A549 (cell line): ENCODE measurements at regions not wholly inside any gene's neighbourhood (a gene's known extent, or its start where the extent isn't known, plus 50 kb on each side); places are given as distances from the start of the nearest gene placed in this dataset.

Experiments used
- ATAC-seq, 2 experiments: fragments of 200-7000 bp in 1 of 2; fragments of >200 bp in 1 of 2; cut with Nextera tagmentation in 1 of 2; cut with Tn5 transposase in 1 of 2; 3 replicates each; pipeline versions ENCODE4 v1.8.0 to v1.9.1; 2018 to 2020; ENCODE audit warnings: mild to moderate bottlenecking in 1 of 2, moderate library complexity in 1 of 2
- CTCF ChIA-PET: fragments of 300-600 bp; sonication (Branson Sonifier 250); formaldehyde crosslinking; extraction: SDS; loops from one replicate; lab custom pipeline; 2021; ENCODE audit warnings: antibody characterized with exemption, inconsistent platforms; lab: Yijun Ruan, JAX
- POLR2A ChIA-PET: fragments of 350-600 bp; formaldehyde crosslinking; extraction: SDS; loops from one replicate; lab custom pipeline; 2021; ENCODE audit warnings: antibody characterized with exemption, inconsistent platforms; lab: Yijun Ruan, JAX
- DNase-seq, 2 experiments: peaks; one replicate each; pipeline versions ENCODE4 v3.0.0 to v3.0.0-alpha.2; 2011 to 2016; ENCODE audit warnings: low read depth in 1 of 2, low spot score in 1 of 2
- FAIRE-seq: peaks from 2 replicates; lab custom pipeline; 2011; peaks lifted over from hg19 to GRCh38; lab: Jason Lieb, UNC
- H3K27ac ChIP-seq, 2 experiments: fragments of >200 bp; sonication (Bioruptor Twin); formaldehyde crosslinking; 3 replicates each; pipeline ENCODE4 v1.5.1; 2016 to 2017
- H3K4me1 ChIP-seq: fragments of >200 bp; sonication (Bioruptor Twin); formaldehyde crosslinking; 3 replicates; pipeline ENCODE4 v1.6.1; 2016
- H3K4me2 ChIP-seq: fragments of >200 bp; sonication (Bioruptor Twin); formaldehyde crosslinking; 3 replicates; pipeline ENCODE4 v1.6.1; 2016
- H3K4me3 ChIP-seq: fragments of >200 bp; sonication (Bioruptor Twin); formaldehyde crosslinking; 3 replicates; pipeline ENCODE4 v1.5.1; 2016
- H3K9me3 ChIP-seq: fragments of >200 bp; sonication (Bioruptor Twin); formaldehyde crosslinking; 3 replicates; pipeline ENCODE4 v1.6.1; 2016
- BHLHE40 ChIP-seq: IDR thresholded peaks from 2 replicates; pipeline ENCODE4 v1.6.1; 2012; ENCODE audit warnings: low read depth, low read length, inconsistent platforms
- ELK1 ChIP-seq: fragments of 150-350 bp; IDR thresholded peaks from 2 replicates; pipeline ENCODE4 v1.6.1; 2014; ENCODE audit warnings: low read depth, mild to moderate bottlenecking, low read length
- FOXS1 ChIP-seq: fragments of 250-450 bp; sonication (Bioruptor Pico); IDR thresholded peaks from 2 replicates; pipeline ENCODE4 v1.5.0; 2020; ENCODE audit warnings: mild to moderate bottlenecking, moderate library complexity
- HMGXB4 ChIP-seq: fragments of 250-450 bp; sonication (Bioruptor Pico); IDR thresholded peaks from 2 replicates; pipeline ENCODE4 v1.5.0; 2021; ENCODE audit warnings: mild to moderate bottlenecking, moderate library complexity, borderline replicate concordance
- HOXB5 ChIP-seq: fragments of 250-450 bp; sonication (Bioruptor Pico); IDR thresholded peaks from 2 replicates; pipeline ENCODE4 v1.5.0; 2020; ENCODE audit warnings: mild to moderate bottlenecking, moderate library complexity
- NPAS2 ChIP-seq: fragments of 250-450 bp; sonication (Bioruptor Pico); IDR thresholded peaks from 2 replicates; pipeline ENCODE4 v1.8.0; 2022; ENCODE audit warnings: mild to moderate bottlenecking, moderate library complexity, borderline replicate concordance
- PHF8 ChIP-seq: fragments of 200-600 bp; sonication (generic); IDR thresholded peaks from 2 replicates; pipeline ENCODE4 v1.6.1; 2016; ENCODE audit warnings: low read depth, mild to moderate bottlenecking, antibody characterized with exemption, moderate library complexity, borderline replicate concordance
- RAD21 ChIP-seq, 2 experiments: fragments of >200 bp in 1 of 2; sonication (Bioruptor Twin) in 1 of 2; formaldehyde crosslinking in 1 of 2; IDR thresholded peaks in 1 of 2; conservative IDR thresholded peaks in 1 of 2; 2 replicates in 1 of 2; 3 replicates in 1 of 2; pipeline ENCODE4 v1.6.1; 2012 to 2018; ENCODE audit warnings: inconsistent platforms in 1 of 2
- RFX5 ChIP-seq: fragments of 450-650 bp; IDR thresholded peaks from 2 replicates; pipeline ENCODE4 v1.7.1; 2014; ENCODE audit warnings: antibody characterized with exemption, mild to moderate bottlenecking, moderate library complexity
- RNF2 ChIP-seq: fragments of 200-600 bp; sonication (generic); IDR thresholded peaks from 2 replicates; pipeline ENCODE4 v1.6.1; 2016; ENCODE audit warnings: low read depth, mild to moderate bottlenecking, antibody characterized with exemption, moderate library complexity, borderline replicate concordance
- SMC3 ChIP-seq: fragments of >200 bp; sonication (Bioruptor Twin); formaldehyde crosslinking; IDR thresholded peaks from 3 replicates; pipeline ENCODE4 v1.6.1; 2018; ENCODE audit warnings: inconsistent platforms
- TP53 ChIP-seq: fragments of 250-450 bp; sonication (Bioruptor Pico); IDR thresholded peaks from 2 replicates; pipeline ENCODE4 v1.5.0; 2021; ENCODE audit warnings: mild to moderate bottlenecking, moderate library complexity
- WGBS: methylation state at CpG from one replicate; pipeline ENCODE4 v1.1.6; 2017; ENCODE audit errors: missing lambda C conversion rate; 5-methylcytosine and 5-hydroxymethylcytosine counted together
- TF ChIP-seq, protein P1 (sequence below): fragments of >200 bp; sonication (Bioruptor Twin); formaldehyde crosslinking; IDR thresholded peaks from 3 replicates; pipeline ENCODE4 v1.6.1; 2016
- TF ChIP-seq, protein P2 (sequence below): fragments of 450-650 bp; IDR thresholded peaks from 2 replicates; pipeline ENCODE4 v1.6.1; 2014; ENCODE audit warnings: antibody characterized with exemption

GRCh38 chr17:31596382-31597323 is 205.2 kb downstream of the RAB11FIP4 start (continued):
- TF ChIP-seq, protein P1, sequence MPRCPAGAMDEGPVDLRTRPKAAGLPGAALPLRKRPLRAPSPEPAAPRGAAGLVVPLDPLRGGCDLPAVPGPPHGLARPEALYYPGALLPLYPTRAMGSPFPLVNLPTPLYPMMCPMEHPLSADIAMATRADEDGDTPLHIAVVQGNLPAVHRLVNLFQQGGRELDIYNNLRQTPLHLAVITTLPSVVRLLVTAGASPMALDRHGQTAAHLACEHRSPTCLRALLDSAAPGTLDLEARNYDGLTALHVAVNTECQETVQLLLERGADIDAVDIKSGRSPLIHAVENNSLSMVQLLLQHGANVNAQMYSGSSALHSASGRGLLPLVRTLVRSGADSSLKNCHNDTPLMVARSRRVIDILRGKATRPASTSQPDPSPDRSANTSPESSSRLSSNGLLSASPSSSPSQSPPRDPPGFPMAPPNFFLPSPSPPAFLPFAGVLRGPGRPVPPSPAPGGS = no peak
- TF ChIP-seq, all 56 proteins: peak for 10

DNA sequence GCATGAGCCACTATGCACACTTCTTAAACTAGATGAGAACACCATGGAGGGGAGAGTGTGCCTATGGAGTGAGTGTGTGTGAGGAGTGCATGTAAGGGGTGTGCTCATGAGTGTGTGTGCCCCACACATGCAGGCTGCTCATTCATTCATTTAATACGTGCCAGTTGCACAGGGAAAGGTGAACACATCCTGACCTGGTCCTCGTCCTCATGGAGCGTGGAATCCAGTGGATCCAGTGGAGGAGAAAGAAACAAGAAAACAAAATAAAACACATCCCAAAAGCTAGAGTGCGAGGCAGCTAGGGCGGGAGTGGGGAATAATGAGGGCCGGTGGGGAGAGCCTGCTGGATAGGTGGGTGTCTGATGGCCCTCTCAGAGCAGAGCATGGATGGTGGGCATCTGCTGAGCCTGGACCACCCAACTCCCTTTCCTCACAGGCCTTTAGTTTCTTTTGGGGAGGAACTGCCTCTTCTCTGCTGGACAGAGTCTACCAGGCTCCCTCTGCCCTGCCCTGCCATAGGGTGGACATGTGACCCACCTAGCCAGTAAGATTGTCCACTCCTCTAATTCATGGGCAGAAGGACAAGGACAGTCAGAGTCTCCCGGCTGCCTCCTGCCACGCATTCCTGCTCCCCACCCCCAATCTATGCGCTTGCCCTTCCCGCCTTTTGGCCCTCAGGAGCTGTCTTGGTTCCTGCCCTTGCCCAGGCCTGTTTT is 204.3 kb downstream of the RAB11FIP4 start:
- ChIA-PET POLR2A (interaction anchor here (0.6 kb wide), 1 partner anchor 1105 kb away, joined by 3 read pairs; no protein-coding TSS in a partner anchor), CTCF (interaction anchor here (1.3 to 2.4 kb wide), 4 partner anchors 22 to 247 kb away, joined by 3 to 12 read pairs (median 8); no protein-coding TSS in a partner anchor)
- 89% methylated on average over 10 of the region's 10 CpGs for WGBS
- no peak for FAIRE-seq
- TF ChIP-seq, protein P2, sequence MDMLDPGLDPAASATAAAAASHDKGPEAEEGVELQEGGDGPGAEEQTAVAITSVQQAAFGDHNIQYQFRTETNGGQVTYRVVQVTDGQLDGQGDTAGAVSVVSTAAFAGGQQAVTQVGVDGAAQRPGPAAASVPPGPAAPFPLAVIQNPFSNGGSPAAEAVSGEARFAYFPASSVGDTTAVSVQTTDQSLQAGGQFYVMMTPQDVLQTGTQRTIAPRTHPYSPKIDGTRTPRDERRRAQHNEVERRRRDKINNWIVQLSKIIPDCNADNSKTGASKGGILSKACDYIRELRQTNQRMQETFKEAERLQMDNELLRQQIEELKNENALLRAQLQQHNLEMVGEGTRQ = peak; percentile 45
- TF ChIP-seq TP53 (CRISPR knock-in tag) = no peak
- Histone ChIP-seq H3K4me3 (no peak overlapping the region), H3K27ac (peak overlapping the region; percentile 49 to 83; a peak in 5 of 6 replicates), H3K4me2 (peak overlapping the region; percentile 37; the same call in 2 of the 3 replicates), H3K4me1 (peaks cover 38% of the 10 kb centered on the region), H3K9me3 (no peaks in the 10 kb centered on the region)
- peak; percentile 23 to 33; a peak in 4 of 6 replicates for ATAC-seq
- no peak for DNase-seq

- Histone ChIP-seq H3K4me3 (no peak overlapping the region), H3K9me3 (no peaks in the 10 kb centered on the region), H3K4me2 (no peak overlapping the region), H3K4me1 (peaks cover 38% of the 10 kb centered on the region), H3K27ac (no peak overlapping the region; a peak in 1 of 6 replicates)
- WGBS = 84% methylated on average over 2 of the region's 2 CpGs
- no peak for FAIRE-seq
- DNase-seq = no peak
- POLR2A ChIA-PET = no interaction called here
- TF ChIP-seq SMC3 = no peak
- TF ChIP-seq PHF8 = no peak
- TF ChIP-seq, protein P1 = no peak
- no peak for TF ChIP-seq RFX5
- TF ChIP-seq FOXS1 (CRISPR knock-in tag) = no peak
- TF ChIP-seq RAD21 (conservative IDR thresholded peaks at IDR 0.05 in 1 of 2, IDR thresholded peaks at IDR 0.05 in 1 of 2) = no peak
- TF ChIP-seq HMGXB4 (CRISPR knock-in tag) = no peak
- TF ChIP-seq BHLHE40 = no peak
- no peak for TF ChIP-seq RNF2
- no peak for TF ChIP-seq HOXB5 (CRISPR knock-in tag)
- no peak for TF ChIP-seq ELK1
- TF ChIP-seq NPAS2 (CRISPR knock-in tag) = no peak
- no peak for ATAC-seq
- CTCF ChIA-PET = interaction anchor here (1.0 to 2.4 kb wide), 2 partner anchors 37 kb away, joined by 3 to 12 read pairs; no protein-coding TSS in a partner anchor
These were observed 203.6 kb downstream of the RAB11FIP4 start for GRCh38 chr17:31595076-31595475.
